ENCODE measurements at regions not wholly inside any gene's neighbourhood (a gene's known extent, or its start where the extent isn't known, plus 50 kb on each side); places are given as distances from the start of the nearest gene placed in this dataset.

DNA sequence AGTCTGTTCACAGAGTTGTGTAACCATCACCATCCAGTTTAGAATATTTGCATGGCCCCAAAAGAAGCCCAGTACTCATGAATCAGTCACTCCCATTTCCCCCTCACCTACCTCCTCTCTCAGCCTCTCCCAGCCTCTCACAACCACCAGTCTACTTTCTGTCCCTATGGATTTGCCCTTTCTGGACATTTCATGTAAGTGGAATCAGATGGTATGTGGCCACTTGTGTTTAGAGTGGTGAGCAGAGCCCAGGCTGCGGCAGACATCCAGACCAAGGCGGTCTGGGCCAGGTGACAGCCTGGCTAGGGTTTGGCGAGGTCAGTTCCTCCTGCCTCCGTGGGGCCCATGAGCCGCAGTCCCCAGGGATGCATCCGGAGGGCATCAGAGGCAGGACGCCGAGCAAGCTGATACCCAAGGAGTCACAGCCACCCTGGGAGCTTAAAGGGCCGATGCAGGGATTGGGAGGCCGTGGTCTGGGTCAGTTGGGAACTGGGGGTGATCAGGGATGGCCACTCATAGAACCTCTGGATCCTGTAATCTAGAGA, 53.3 kb upstream of the CLDN5 start:
- Mint-ChIP-seq H3K27me3 (peaks cover 24% of the 10 kb centered on the region), H3K4me3 (no peak overlapping the region), H3K4me1 (peaks cover 12% of the 10 kb centered on the region), H3K27ac (no peak overlapping the region), H3K9me3 (ENCODE audit: insufficient read depth) (no peaks in the 10 kb centered on the region)
- no peak overlapping the region for H2AFZ ChIP-seq (ENCODE audit: insufficient read depth, low read depth, low read length, poor library complexity, severe bottlenecking)
- DNase-seq (no peak), ATAC-seq (ENCODE audit: low read depth) (no peak)
- no peaks in the 10 kb centered on the region for H3K9me3 ChIP-seq (ENCODE audit: control extremely low read depth in 1 of 3, control insufficient read depth in 2 of 3, insufficient read depth in 1 of 3, low read length in 2 of 3)
- H3K79me2 ChIP-seq (ENCODE audit: control insufficient read depth, insufficient read depth, low read length) = no peaks in the 10 kb centered on the region
- WGBS (ENCODE audit: insufficient coverage) = 87% methylated on average over 10 of the region's 10 CpGs
- H3K4me3 ChIP-seq (ENCODE audit: control extremely low read depth in 1 of 5, extremely low read depth in 1 of 5, insufficient read depth in 1 of 5, low read depth in 2 of 5, low read length in 4 of 5) = no peak overlapping the region
- no peaks in the 10 kb centered on the region for H4K20me1 ChIP-seq (ENCODE audit: control insufficient read depth, insufficient read depth, low read length, poor library complexity, severe bottlenecking)
- ChIA-PET CTCF (no interaction called here), POLR2A (no interaction called here)
- H3K27ac ChIP-seq (ENCODE audit: low read length in 2 of 2) = no peak overlapping the region
- peaks cover 0 to 7% (median 2%) of the 10 kb centered on the region in 4 experiments for H3K27me3 ChIP-seq (replicated peaks in 1 of 4; ENCODE audit: control extremely low read depth in 1 of 4, control insufficient read depth in 3 of 4, insufficient read depth in 4 of 4, low read length in 3 of 4)
- intact Hi-C loops (cut with micrococcal nuclease) = no loop called here
- peaks cover 10 to 12% of the 10 kb centered on the region in 2 donors for H3K4me1 ChIP-seq (ENCODE audit: control insufficient read depth in 2 of 2, insufficient read depth in 2 of 2, low read length in 2 of 2)
- no peak overlapping the region for H3K9ac ChIP-seq (ENCODE audit: low read length)
- H3K36me3 ChIP-seq (replicated peaks in 1 of 2; ENCODE audit: control extremely low read depth in 1 of 2, control insufficient read depth in 1 of 2, extremely low read depth in 1 of 2, insufficient read depth in 2 of 2, low read length in 1 of 2) = no peaks in the 10 kb centered on the region
- TF ChIP-seq EZH2 (IDR thresholded peaks at IDR 0.05; ENCODE audit: borderline replicate concordance, insufficient read depth, low read depth, low read length, poor library complexity, severe bottlenecking) = no peak
- TF ChIP-seq, protein P1, sequence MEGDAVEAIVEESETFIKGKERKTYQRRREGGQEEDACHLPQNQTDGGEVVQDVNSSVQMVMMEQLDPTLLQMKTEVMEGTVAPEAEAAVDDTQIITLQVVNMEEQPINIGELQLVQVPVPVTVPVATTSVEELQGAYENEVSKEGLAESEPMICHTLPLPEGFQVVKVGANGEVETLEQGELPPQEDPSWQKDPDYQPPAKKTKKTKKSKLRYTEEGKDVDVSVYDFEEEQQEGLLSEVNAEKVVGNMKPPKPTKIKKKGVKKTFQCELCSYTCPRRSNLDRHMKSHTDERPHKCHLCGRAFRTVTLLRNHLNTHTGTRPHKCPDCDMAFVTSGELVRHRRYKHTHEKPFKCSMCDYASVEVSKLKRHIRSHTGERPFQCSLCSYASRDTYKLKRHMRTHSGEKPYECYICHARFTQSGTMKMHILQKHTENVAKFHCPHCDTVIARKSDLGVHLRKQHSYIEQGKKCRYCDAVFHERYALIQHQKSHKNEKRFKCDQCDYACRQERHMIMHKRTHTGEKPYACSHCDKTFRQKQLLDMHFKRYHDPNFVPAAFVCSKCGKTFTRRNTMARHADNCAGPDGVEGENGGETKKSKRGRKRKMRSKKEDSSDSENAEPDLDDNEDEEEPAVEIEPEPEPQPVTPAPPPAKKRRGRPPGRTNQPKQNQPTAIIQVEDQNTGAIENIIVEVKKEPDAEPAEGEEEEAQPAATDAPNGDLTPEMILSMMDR (IDR thresholded peaks at IDR 0.05) = no peak
- H3K4me2 ChIP-seq (replicated peaks; ENCODE audit: low read depth, low read length, poor library complexity, severe bottlenecking) = no peak overlapping the region

DNA sequence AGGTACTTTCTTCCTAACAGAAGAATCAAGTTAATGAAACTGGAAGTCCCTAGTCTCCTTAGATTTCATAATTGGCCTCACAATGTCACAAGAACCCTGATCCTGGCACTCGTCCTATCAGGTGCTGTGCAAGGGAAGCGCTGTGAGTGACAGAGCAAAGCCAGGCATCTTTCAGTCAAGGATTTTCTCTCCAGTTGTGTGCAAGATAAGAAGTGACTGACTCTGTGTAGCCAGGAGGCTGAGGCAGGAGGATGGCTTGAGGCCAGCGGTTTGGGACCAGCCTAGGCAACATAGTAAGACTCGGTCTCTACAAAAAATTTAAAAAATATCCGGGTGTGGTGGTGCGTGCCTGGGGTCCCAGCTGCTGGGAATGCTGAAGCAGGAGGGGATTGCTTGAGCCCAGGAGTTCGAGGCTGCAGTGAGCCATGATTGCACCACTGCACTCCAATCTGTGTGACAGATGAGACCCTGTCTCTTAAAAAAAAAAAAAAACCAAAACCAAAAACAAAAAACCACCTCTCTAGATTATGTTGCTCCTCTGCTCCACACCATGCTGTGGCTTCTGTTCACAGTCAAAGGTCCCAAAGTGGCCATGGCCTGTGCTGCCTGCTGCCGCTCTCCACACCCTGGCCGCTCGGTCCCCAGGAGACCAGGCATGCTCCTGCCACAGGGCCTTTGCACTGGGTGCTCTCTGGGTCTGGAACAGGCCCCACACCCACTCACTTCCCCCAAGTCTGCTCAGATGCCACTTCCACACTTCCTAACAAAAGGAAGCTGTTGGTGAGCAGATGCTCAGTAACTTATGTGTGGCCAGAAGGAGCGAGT, 54.2 kb upstream of the CLDN5 start:
- ChIA-PET POLR2A (no interaction called here), CTCF (no interaction called here)
- 95% methylated on average over 10 of the region's 11 CpGs for WGBS (ENCODE audit: insufficient coverage)
- H3K4me2 ChIP-seq (replicated peaks; ENCODE audit: low read depth, low read length, poor library complexity, severe bottlenecking) = no peak overlapping the region
- H3K79me2 ChIP-seq (ENCODE audit: control insufficient read depth, insufficient read depth, low read length) = no peaks in the 10 kb centered on the region
- no peak for TF ChIP-seq EZH2 (IDR thresholded peaks at IDR 0.05; ENCODE audit: borderline replicate concordance, insufficient read depth, low read depth, low read length, poor library complexity, severe bottlenecking)
- TF ChIP-seq, protein P1 (IDR thresholded peaks at IDR 0.05) = no peak
- Mint-ChIP-seq H3K4me3 (no peak overlapping the region), H3K4me1 (peaks cover 12% of the 10 kb centered on the region), H3K27ac (no peak overlapping the region), H3K9me3 (ENCODE audit: insufficient read depth) (no peaks in the 10 kb centered on the region), H3K27me3 (peaks cover 24% of the 10 kb centered on the region)
- no peaks in the 10 kb centered on the region for H3K9me3 ChIP-seq (ENCODE audit: control extremely low read depth in 1 of 3, control insufficient read depth in 2 of 3, insufficient read depth in 1 of 3, low read length in 2 of 3)
- H3K4me3 ChIP-seq (ENCODE audit: control extremely low read depth in 1 of 5, extremely low read depth in 1 of 5, insufficient read depth in 1 of 5, low read depth in 2 of 5, low read length in 4 of 5) = no peak overlapping the region
- no peaks in the 10 kb centered on the region for H4K20me1 ChIP-seq (ENCODE audit: control insufficient read depth, insufficient read depth, low read length, poor library complexity, severe bottlenecking)
- no peaks in the 10 kb centered on the region for H3K36me3 ChIP-seq (replicated peaks in 1 of 2; ENCODE audit: control extremely low read depth in 1 of 2, control insufficient read depth in 1 of 2, extremely low read depth in 1 of 2, insufficient read depth in 2 of 2, low read length in 1 of 2)
- ATAC-seq (ENCODE audit: low read depth) (no peak), DNase-seq (no peak)
- H3K9ac ChIP-seq (ENCODE audit: low read length) = no peak overlapping the region
- intact Hi-C loops (cut with micrococcal nuclease) = no loop called here
- H3K27ac ChIP-seq (ENCODE audit: low read length in 2 of 2) = no peak overlapping the region
- peaks cover 10 to 12% of the 10 kb centered on the region in 2 donors for H3K4me1 ChIP-seq (ENCODE audit: control insufficient read depth in 2 of 2, insufficient read depth in 2 of 2, low read length in 2 of 2)
- peaks cover 0 to 7% (median 2%) of the 10 kb centered on the region in 4 experiments for H3K27me3 ChIP-seq (replicated peaks in 1 of 4; ENCODE audit: control extremely low read depth in 1 of 4, control insufficient read depth in 3 of 4, insufficient read depth in 4 of 4, low read length in 3 of 4)
- H2AFZ ChIP-seq (ENCODE audit: insufficient read depth, low read depth, low read length, poor library complexity, severe bottlenecking) = no peak overlapping the region
